BLaER1 treated with 17β-estradiol and CSF1 and Interleukin-3, amounts not matched to agents 10 nM and 100 nM (cell line): ENCODE measurements at regions not wholly inside any gene's neighbourhood (a gene's known extent, or its start where the extent isn't known, plus 50 kb on each side); places are given as distances from the start of the nearest gene placed in this dataset.
"Not testable (repeated sequence)": the region's sequence is repeated elsewhere in the genome, so short reads cannot be mapped to it uniquely, and the experiment has no call there.

ENCODE experiments used
- H3K27ac ChIP-seq, 11 experiments: shearing (Covaris generic); formaldehyde crosslinking; 2 replicates each; pipeline ENCODE4 v1.8.1; 2022
- H3K27me3 ChIP-seq, 11 experiments: shearing (Covaris generic); formaldehyde crosslinking; 2 replicates each; pipeline ENCODE4 v1.8.1; 2022
- H3K36me3 ChIP-seq, 11 experiments: shearing (Covaris generic); formaldehyde crosslinking; 2 replicates each; pipeline ENCODE4 v1.8.1; 2022
- H3K4me1 ChIP-seq, 10 experiments: shearing (Covaris generic); formaldehyde crosslinking; 2 replicates each; pipeline ENCODE4 v1.8.1; 2022
- H3K4me2 ChIP-seq, 11 experiments: shearing (Covaris generic); formaldehyde crosslinking; 2 replicates each; pipeline ENCODE4 v1.8.1; 2022
- H3K4me3 ChIP-seq, 10 experiments: shearing (Covaris generic); formaldehyde crosslinking; 2 replicates each; pipeline ENCODE4 v1.8.1; 2022
- H3K9ac ChIP-seq, 11 experiments: shearing (Covaris generic); formaldehyde crosslinking; 2 replicates each; pipeline ENCODE4 v1.8.1; 2022
- H3K9me3 ChIP-seq, 11 experiments: shearing (Covaris generic); formaldehyde crosslinking; replicated peaks in 1 of 11; 2 replicates each; pipeline ENCODE4 v1.8.1; 2022
- H4K20me1 ChIP-seq, 11 experiments: shearing (Covaris generic); formaldehyde crosslinking; 2 replicates each; pipeline ENCODE4 v1.8.1; 2022
- Cebpa-rat ChIP-seq, 11 experiments: shearing (Covaris generic); IDR thresholded peaks; 2 replicates each; pipeline ENCODE4 v1.8.1; 2022

DNA sequence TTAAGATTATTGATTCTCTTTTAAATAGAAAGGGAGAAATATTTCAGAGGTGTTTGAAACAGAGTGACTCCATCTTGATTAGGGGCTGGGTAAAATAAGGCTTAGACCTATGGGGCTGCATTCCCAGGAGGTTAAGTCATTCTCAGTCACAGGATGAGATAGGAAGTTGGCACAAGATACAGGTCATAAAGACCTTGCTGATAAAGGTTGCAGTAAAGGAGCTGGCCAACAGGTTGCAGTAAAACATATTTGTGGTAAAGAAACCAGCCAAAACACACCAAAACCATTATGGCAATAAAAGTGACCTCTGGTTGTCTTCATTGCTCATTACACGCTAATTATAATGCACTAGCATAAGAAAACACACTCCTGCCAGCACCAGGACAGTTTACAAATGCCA is 165.0 kb downstream of the SPIN4 start:
- no peak for TF ChIP-seq Cebpa-rat (IDR thresholded peaks at IDR 0.05)
- Histone ChIP-seq H3K27ac (no peak overlapping the region), H3K9ac (no peak overlapping the region), H3K36me3 (no peaks in the 10 kb centered on the region), H3K9me3 (peaks cover 9 to 21% (median 10%) of the 10 kb centered on the region in 11 experiments; a peak in 18 of 22 replicates), H3K4me2 (no peak overlapping the region), H3K4me1 (no peaks in the 10 kb centered on the region), H3K27me3 (no peaks in the 10 kb centered on the region), H4K20me1 (no peaks in the 10 kb centered on the region), H3K4me3 (no peak overlapping the region)

DNA sequence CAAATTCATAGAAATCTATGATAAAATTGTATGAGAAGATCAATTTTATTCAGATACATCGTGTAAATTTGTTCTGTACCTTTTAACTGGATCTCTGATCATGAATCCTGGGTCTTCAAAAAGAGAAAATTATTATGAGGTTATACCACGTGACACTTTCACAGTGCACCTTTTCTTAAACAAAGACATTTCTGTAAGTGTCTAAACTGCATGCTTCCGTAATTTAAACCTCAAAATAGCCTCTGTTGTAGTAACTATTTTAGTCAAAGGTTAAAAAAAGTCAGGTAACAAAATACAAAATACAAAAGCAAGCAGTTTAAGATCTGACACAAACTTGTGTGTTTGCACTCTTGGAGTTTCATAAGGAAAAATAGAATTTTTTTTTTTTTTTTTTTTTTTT is 171.3 kb downstream of the SPIN4 start:
- H3K27ac ChIP-seq, H3K4me2 ChIP-seq, H3K9me3 ChIP-seq, H3K9ac ChIP-seq, H3K36me3 ChIP-seq, H3K4me3 ChIP-seq, H3K27me3 ChIP-seq, H4K20me1 ChIP-seq, H3K4me1 ChIP-seq: not testable (repeated sequence)

DNA sequence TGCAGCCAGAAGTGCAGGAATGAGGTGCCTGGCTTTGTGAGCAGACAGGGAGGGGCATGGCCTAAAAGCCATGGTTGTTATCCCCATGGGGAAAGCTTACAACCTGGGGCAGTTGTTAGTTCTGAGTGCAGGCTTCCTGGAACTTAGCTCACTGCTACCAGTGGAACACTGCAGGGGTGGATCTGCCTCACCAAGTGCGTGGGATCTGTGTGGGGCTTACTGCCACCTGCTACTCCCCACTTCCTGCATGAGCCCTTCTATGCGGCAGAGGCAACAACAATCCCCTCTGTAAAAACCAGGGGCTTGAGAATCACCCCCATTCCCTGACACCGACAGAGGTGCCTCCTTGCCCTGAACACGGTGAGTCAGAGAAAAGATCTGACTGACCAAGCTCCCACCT is 174.6 kb downstream of the SPIN4 start:
- H3K9me3 ChIP-seq, H3K36me3 ChIP-seq, H3K27me3 ChIP-seq, H3K27ac ChIP-seq, H4K20me1 ChIP-seq, H3K4me2 ChIP-seq, H3K4me3 ChIP-seq, H3K4me1 ChIP-seq, H3K9ac ChIP-seq: not testable (repeated sequence)

DNA sequence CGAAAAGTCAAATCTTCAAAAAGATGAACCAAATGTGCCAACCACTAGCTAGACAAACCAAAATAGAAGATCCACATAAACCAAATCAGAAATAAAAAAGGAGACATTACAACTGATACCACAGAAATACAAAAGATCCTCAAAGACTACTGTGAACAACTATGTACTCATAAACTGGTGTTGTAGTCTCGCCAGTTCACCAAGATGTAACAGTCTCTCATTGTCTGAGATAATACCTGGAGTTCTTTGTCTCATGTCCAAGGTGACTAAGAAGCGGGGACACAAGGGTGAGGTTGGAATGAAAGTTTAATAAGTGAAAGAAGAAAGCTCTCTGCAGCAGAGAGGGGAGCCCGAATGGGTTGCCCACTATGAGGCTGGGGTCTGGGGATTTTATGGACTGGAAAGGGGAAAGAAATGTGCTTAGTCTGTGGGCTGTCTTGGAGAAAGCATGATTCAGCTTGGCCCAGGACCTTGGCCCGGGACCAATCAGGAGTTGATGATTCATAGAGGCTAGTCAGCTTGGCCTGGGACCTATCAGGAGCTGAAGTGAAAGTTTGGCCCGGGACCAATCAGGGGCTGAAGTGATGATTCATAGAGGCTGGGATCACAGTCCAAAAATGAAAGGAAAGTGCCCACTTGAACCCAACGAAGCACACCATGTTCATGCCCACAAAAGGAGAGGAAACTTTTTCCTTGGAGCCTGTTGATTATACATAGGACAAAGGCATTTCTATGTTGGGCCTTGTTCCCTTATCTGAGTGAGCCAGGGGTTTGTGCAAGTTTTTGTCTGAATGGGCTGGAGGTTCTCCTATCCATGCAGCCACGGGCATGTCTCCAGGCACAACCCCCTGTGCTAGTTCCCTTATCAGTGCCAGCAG is 177.1 kb downstream of the SPIN4 start:
- H3K9me3 ChIP-seq, H3K4me2 ChIP-seq, H3K27me3 ChIP-seq, H4K20me1 ChIP-seq, H3K27ac ChIP-seq, H3K4me3 ChIP-seq, H3K36me3 ChIP-seq, H3K9ac ChIP-seq, H3K4me1 ChIP-seq: not testable (repeated sequence)

DNA sequence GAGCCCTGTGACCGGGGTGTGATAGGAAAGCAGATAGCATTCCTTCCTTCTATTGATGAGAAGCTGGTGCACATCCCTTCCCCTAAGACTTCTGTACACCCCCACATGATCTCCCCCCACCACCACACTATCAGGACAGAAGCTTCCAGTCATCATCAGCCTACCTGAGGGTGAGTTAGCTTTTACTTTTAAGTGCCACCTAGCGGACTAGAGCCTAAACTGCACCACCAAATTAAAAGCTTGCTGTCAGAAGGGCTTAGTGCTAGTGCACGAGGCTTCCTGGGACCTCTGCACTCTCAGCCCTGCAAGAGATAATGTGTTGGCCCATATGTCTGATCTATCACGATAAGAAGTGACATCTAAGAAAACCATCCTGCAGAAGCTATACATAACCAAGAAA is 181.7 kb downstream of the SPIN4 start:
- H3K36me3 ChIP-seq, H3K9ac ChIP-seq, H3K9me3 ChIP-seq, H3K4me2 ChIP-seq, H4K20me1 ChIP-seq, H3K27me3 ChIP-seq, H3K4me1 ChIP-seq, H3K4me3 ChIP-seq, H3K27ac ChIP-seq: not testable (repeated sequence)

DNA sequence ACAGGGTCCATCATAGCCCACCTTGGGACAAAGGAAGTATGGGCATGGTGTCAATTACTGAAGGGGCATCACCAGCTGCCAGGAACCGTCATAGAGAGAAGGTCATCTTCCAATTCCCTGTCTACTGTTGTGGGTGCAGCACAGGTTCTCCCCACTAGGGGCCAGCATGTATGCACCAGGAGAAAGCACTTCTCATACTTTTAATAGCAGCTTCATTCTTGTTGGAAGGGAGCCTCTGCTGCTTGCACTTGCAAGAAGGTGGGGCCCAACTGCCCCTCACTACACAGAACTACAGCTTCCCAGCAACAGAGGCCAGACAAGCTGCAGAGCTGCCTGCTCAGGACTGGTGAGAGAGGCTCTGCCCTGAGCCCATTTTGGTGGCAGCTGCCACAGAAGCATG is 182.2 kb downstream of the SPIN4 start:
- not testable (repeated sequence) for H3K4me2 ChIP-seq, H4K20me1 ChIP-seq, H3K4me3 ChIP-seq, H3K27me3 ChIP-seq, H3K36me3 ChIP-seq, H3K27ac ChIP-seq, H3K9ac ChIP-seq, H3K4me1 ChIP-seq, H3K9me3 ChIP-seq

DNA sequence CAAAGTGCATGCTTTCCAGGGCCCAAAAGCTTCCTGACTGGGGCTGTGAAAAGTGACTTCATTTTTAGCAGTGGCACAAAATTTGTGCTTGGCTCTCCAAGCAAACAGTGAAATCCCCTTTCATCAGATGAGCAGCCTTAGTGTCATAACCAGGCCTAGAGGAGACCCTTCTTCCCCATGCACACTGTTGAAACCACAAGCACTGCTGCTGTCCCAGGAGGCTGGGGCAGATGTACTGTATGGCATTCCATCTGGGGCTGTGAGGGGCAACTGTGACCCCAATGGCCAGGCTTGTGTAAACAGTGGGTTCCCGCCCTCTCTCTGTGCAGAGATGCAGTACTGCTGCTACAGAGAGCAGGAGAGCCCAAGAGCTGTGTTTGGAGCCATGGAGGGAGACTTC is 184.1 kb downstream of the SPIN4 start:
- not testable (repeated sequence) for H3K4me1 ChIP-seq, H4K20me1 ChIP-seq, H3K4me2 ChIP-seq, H3K9ac ChIP-seq, H3K4me3 ChIP-seq, H3K9me3 ChIP-seq, H3K36me3 ChIP-seq, H3K27ac ChIP-seq, H3K27me3 ChIP-seq

DNA sequence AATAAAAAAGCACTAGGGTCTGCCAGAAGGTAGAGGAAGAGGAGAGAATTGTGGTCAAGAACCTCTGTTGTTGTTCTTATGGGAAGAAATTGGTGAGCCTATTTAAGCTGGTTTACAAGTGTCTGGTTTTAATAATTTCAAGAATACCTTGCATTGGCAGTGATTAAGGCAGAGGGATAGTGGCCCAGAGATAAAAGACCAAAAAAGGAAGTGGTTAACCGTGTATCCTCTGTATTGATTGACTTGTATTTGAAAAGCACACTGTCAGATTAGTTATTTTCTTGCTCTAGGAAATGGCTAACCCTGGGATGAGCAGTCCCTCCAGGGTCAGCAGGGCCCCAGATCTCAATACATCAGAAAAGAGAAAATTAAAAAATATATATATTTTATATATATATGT is 190.1 kb downstream of the SPIN4 start:
- not testable (repeated sequence) for H3K36me3 ChIP-seq, H3K4me2 ChIP-seq, H3K27me3 ChIP-seq, H3K9ac ChIP-seq, H4K20me1 ChIP-seq, H3K4me3 ChIP-seq, H3K27ac ChIP-seq, H3K9me3 ChIP-seq, H3K4me1 ChIP-seq

DNA sequence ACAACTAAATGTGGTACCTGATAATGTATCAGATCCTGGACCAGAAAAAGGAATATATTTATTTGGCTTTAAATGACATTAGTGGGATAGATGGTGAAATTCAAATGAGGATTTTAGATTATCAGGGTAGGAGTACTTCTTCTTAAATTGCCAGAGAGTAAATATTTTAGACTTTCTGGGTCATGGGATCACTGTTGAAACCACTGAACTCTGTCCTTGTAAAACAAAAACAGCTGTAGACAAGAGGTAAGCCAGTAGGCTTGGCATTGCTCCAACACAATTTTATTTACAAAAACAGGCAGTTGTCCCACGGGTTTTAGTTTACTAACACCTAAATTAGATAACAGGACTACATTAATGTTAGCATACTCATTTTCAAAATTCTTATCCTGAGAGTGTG is 190.8 kb downstream of the SPIN4 start:
- H3K4me1 ChIP-seq, H4K20me1 ChIP-seq, H3K4me2 ChIP-seq, H3K36me3 ChIP-seq, H3K4me3 ChIP-seq, H3K9ac ChIP-seq, H3K27me3 ChIP-seq, H3K9me3 ChIP-seq, H3K27ac ChIP-seq: not testable (repeated sequence)

DNA sequence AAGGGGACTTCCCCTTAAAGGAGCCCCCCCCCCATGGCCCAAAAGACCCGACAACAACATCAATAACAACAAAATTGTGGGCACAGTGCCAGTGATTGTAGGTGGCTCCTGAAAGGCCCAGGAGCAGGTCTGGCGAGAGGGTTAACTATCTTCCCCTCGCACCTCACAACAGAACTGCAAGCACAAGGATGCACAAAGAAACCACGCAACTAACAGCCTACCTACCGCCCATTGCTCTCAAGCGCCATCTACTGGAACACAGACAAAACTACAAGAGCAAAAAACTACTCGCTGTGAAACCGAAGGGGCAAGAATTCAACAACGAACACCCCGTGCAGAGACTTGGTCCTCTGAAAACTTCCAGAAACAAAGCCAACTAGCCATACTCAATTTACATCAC is 205.6 kb downstream of the SPIN4 start:
- H3K4me2 ChIP-seq, H3K36me3 ChIP-seq, H3K9ac ChIP-seq, H3K4me3 ChIP-seq, H3K27me3 ChIP-seq, H4K20me1 ChIP-seq, H3K4me1 ChIP-seq, H3K27ac ChIP-seq, H3K9me3 ChIP-seq: not testable (repeated sequence)

DNA sequence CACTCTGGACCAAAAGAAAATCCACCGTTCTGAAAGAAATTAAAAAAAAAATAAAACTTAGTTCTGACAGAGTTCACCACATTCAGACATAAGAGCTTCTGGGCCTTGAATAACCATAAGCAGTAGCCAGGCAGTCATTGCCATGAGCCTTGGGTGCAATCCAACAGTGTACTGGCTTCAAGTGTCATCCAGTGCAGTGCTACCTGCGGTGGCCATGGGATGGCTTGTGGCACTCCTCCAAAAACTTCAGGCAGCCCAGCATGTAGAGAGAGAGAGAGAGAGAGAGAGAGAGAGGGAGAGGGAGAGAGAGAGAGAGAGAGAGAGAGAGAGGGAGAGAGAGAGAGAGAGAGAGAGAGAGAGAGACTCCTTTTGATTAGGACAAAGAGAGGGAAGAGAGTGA is 208.5 kb downstream of the SPIN4 start:
- not testable (repeated sequence) for H3K9ac ChIP-seq, H3K4me1 ChIP-seq, H3K4me2 ChIP-seq, H3K4me3 ChIP-seq, H3K9me3 ChIP-seq, H3K36me3 ChIP-seq, H3K27me3 ChIP-seq, H3K27ac ChIP-seq, H4K20me1 ChIP-seq

DNA sequence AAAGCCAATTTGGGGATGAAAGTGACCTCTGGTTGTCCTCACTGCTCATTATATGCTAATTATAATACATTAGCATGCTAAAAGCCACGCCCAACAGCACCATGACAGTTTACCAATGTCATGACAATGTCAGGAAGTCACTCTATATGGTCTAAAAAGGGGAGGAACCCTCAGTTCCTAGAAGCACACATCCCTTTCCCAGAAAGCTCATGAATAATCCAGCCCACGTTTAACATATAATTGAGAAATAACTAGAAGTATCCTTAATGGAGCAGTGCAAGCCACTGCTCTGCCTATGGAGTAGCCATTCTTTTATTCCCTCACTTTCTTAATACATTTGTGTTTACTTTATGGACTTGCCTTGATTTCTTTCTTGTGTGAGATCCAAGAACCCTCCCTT is 215.3 kb downstream of the SPIN4 start:
- not testable (repeated sequence) for H4K20me1 ChIP-seq, H3K4me3 ChIP-seq, H3K4me2 ChIP-seq, H3K27me3 ChIP-seq, H3K9ac ChIP-seq, H3K4me1 ChIP-seq, H3K9me3 ChIP-seq, H3K27ac ChIP-seq, H3K36me3 ChIP-seq
